ENCODE measurements at regions not wholly inside any gene's neighbourhood (a gene's known extent, or its start where the extent isn't known, plus 50 kb on each side); places are given as distances from the start of the nearest gene placed in this dataset.

DNA sequence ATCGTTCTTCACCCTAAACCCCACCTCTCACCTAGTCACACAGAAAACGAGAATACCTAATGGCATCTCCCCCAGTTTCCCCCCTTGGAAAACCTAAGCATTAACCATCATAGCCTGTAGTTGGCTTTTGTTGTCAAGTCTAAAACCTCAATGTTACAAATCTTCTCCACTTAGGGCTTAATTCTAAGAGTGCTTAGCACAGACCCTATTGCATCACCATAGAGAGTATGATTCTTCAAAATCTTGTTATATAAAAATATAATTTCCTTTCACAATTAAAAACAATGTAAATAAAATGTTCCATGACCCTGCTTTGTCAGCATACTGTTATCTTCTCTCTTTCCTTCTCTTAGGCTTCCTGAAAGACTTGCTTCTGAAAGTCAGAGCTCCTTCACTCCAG lies 263.2 kb upstream of the RGS18 start:
- in situ Hi-C loops (cut with MboI) (no loop called here), intact Hi-C loops (cut with micrococcal nuclease) (loop anchor here (10.0 kb wide), 1 partner anchor 550 kb away; no protein-coding TSS in a partner anchor)
- Histone ChIP-seq H3K4me3 (no peak overlapping the region), H3K79me2 (ENCODE audit: control insufficient read depth, insufficient read depth, low read length) (no peaks in the 10 kb centered on the region), H4K20me1 (replicated peaks; ENCODE audit: control insufficient read depth, insufficient read depth, low read length) (no peaks in the 10 kb centered on the region), H3K9ac (ENCODE audit: insufficient read depth in 1 of 2, low read depth in 2 of 2, low read length in 2 of 2) (no peak overlapping the region), H3K9me1 (ENCODE audit: control insufficient read depth, insufficient read depth, low read length) (no peaks in the 10 kb centered on the region), H3K9me3 (replicated peaks; ENCODE audit: control insufficient read depth, insufficient read depth, low read depth, low read length) (peaks cover 6% of the 10 kb centered on the region; the same call in 1 of the 2 replicates), H3K27ac (ENCODE audit: extremely low read depth, low read depth, low read length) (no peak overlapping the region), H3K4me1 (replicated peaks in 1 of 2; ENCODE audit: control insufficient read depth in 2 of 2, insufficient read depth in 2 of 2, low read length in 2 of 2) (no peaks in the 10 kb centered on the region), H3K4me2 (ENCODE audit: insufficient read depth, low read length) (no peak overlapping the region), H2AFZ (ENCODE audit: low read depth, low read length) (0 out of 2 replicates have a peak overlapping the region, but pooled peaks have one; percentile 3), H3K27me3 (ENCODE audit: control insufficient read depth in 2 of 2, insufficient read depth in 2 of 2, low read length in 2 of 2) (no peaks in the 10 kb centered on the region), H3K36me3 (ENCODE audit: control insufficient read depth, insufficient read depth, low read length) (no peaks in the 10 kb centered on the region)
- BruUV-seq (replicated peaks) = no TSS peak
- ChIA-PET CTCF (ENCODE audit: low intra/inter-chr PET ratio) (no interaction called here), POLR2A (no interaction called here)
- FAIRE-seq = no peak
- no peak for DNase-seq (ENCODE audit: extremely low read depth in 1 of 4, low spot score in 3 of 4)
- TF ChIP-seq CEBPB (tag; IDR thresholded peaks at IDR 0.05) = peak; percentile 52
- no peak for TF ChIP-seq FOXP1 (CRISPR knock-in tag; IDR thresholded peaks at IDR 0.05)
- TF ChIP-seq, protein P1, sequence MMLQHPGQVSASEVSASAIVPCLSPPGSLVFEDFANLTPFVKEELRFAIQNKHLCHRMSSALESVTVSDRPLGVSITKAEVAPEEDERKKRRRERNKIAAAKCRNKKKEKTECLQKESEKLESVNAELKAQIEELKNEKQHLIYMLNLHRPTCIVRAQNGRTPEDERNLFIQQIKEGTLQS (IDR thresholded peaks at IDR 0.05) = peak; percentile 71
- TF ChIP-seq, protein P1 (CRISPR knock-in tag; conservative IDR thresholded peaks at IDR 0.05) = no peak
- no peak for TF ChIP-seq ZNF785 (CRISPR knock-in tag; IDR thresholded peaks at IDR 0.05)
- TF ChIP-seq CEBPG (CRISPR knock-in tag; IDR thresholded peaks at IDR 0.05) = no peak
- peak in 1 of 2 experiments; percentile 66; a peak in 2 of 4 replicates for TF ChIP-seq CEBPG (tag; conservative IDR thresholded peaks at IDR 0.05 in 1 of 2, IDR thresholded peaks at IDR 0.05 in 1 of 2)
- no peak for ATAC-seq
- WGBS (ENCODE audit: insufficient coverage, low coverage, missing lambda C conversion rate) = 19% methylated on average over 2 of the region's 2 CpGs
